ENCODE measurements at regions not wholly inside any gene's neighbourhood (a gene's known extent, or its start where the extent isn't known, plus 50 kb on each side); places are given as distances from the start of the nearest gene placed in this dataset.

DNA sequence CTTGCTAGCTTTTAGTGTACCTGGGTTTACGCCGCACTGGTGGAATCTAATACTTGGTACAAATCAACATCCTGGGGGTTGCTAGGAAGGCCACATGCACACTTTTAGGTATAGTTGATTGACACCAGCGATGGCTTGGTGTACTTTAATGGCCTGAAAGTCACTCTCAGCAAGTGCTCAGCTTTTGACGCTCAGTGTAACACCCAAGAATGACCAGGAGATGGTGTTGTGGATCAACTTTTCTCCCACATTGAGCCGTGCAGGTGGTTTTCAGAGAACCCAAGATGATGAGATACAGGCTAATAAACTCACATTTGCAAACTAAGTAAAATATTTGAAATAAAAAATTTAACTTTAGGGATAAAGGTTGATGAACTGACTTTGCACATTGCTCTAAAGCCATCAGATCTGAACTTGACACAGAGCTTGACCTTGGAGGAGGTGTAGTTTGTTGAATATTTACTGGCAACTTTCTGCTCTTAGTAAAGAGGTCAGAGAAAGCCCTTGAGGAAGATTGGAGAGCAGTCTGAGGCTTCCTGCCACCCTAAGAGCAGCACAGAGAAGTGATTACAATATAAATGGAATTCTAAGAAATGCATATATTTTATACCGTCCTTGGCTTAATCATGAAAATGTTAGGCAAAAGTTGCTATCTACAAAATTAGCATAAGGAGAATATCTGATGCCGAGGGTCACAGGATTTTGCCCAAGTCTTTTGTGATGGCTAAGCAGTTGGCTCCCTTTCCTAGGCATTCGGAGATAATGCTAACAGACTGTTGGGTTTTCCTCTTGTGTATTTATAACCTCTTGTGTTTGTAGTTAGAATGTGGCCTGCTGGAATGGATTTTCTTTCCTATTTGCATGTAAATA lies 143.4 kb upstream of the RASGRP1 start:
- peak; percentile 75 for FAIRE-seq
- TF ChIP-seq, protein P1, sequence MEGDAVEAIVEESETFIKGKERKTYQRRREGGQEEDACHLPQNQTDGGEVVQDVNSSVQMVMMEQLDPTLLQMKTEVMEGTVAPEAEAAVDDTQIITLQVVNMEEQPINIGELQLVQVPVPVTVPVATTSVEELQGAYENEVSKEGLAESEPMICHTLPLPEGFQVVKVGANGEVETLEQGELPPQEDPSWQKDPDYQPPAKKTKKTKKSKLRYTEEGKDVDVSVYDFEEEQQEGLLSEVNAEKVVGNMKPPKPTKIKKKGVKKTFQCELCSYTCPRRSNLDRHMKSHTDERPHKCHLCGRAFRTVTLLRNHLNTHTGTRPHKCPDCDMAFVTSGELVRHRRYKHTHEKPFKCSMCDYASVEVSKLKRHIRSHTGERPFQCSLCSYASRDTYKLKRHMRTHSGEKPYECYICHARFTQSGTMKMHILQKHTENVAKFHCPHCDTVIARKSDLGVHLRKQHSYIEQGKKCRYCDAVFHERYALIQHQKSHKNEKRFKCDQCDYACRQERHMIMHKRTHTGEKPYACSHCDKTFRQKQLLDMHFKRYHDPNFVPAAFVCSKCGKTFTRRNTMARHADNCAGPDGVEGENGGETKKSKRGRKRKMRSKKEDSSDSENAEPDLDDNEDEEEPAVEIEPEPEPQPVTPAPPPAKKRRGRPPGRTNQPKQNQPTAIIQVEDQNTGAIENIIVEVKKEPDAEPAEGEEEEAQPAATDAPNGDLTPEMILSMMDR (IDR thresholded peaks at IDR 0.05; ENCODE audit: insufficient read depth, missing control alignments), result peak; percentile 79
- DNase-seq (ENCODE audit: insufficient read length, low spot score), result no peak

DNA sequence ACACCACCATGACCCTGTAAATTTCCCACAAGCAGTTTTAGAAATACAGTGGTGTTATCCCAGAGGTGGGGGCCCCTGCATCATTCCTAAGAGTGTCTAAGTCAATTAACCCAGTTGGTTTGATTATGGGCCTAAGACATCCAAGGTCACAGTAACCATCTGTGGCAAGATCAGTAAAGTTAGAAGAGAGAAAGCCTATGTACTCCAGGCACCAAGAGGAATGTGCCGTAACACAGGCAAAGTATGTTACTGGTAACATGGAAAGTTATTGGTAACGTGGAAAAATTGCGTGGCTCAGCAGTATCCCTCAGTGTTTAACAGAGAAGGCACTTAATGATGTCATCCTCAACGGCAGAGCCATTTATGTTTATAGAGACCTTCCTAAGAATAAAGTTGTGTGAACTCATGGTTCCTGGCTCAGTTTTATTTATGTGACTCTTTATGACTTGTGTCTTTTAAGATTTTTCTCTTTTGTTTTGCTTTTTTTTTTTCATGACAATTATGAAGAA lies 144.1 kb upstream of the RASGRP1 start:
- DNase-seq (ENCODE audit: insufficient read length, low spot score) (no peak), FAIRE-seq (no peak)
- TF ChIP-seq, protein P1 (IDR thresholded peaks at IDR 0.05; ENCODE audit: insufficient read depth, missing control alignments), result no peak

DNA sequence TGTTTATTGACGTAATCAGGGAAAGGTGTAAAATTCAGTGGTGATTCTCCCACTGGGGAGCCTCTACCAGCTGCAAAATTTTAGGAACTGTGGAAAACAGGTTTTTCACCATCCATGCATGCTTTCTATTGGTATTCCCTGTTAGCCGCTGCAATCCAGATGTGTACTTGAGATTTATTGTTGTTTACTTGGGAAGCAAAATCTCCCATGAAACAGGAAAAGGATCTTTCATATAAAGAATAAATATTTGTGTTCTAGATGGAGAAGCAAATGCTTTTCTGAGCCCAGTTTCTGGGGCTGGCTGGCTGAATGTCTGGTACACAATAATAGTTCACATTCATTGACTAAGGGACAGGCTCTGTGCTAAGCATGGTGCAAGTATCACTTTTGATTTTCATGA lies 144.6 kb upstream of the RASGRP1 start:
- FAIRE-seq, result no peak
- no peak for DNase-seq (ENCODE audit: insufficient read length, low spot score)
- TF ChIP-seq, protein P1 (IDR thresholded peaks at IDR 0.05; ENCODE audit: insufficient read depth, missing control alignments), result no peak

DNA sequence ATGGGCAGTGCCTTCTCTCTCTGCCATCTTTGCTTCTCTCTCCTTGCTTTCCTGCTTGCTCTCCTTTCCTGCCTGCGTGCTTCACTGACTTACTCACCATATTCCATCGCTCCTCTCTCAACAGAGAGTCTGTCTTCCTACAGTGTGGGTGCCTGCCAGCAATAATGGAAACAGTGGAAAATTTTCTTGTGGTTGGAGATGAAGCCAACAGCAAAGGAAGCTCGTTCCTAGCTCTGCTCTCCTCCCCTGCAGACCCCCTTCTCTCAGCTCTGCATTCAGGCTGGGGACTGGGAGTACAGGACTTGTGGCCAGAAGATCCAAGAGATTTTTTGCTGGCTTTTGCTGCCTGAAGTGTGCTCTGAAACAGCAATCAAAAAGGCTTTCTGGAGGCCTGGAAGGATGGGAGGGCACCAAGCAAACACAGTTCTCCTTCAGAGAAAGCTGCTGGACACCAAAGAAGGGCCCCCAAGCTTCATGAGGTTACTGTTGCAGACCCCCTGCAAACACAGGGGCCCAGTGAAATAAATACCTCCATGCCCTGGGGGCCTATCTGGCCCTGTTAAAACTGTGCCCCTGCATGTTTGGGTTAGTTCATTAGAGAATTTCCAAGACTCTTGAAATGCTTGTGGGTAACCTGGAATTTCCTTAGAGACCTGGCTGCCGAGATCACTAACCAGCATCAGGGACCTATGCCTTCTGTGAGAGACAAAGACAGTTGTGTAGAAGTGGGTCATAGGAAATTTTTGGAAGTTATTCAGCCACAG lies 149.9 kb upstream of the RASGRP1 start:
- TF ChIP-seq, protein P1 (IDR thresholded peaks at IDR 0.05; ENCODE audit: insufficient read depth, missing control alignments), result no peak
- DNase-seq (ENCODE audit: insufficient read length, low spot score) (no peak), FAIRE-seq (no peak)

DNA sequence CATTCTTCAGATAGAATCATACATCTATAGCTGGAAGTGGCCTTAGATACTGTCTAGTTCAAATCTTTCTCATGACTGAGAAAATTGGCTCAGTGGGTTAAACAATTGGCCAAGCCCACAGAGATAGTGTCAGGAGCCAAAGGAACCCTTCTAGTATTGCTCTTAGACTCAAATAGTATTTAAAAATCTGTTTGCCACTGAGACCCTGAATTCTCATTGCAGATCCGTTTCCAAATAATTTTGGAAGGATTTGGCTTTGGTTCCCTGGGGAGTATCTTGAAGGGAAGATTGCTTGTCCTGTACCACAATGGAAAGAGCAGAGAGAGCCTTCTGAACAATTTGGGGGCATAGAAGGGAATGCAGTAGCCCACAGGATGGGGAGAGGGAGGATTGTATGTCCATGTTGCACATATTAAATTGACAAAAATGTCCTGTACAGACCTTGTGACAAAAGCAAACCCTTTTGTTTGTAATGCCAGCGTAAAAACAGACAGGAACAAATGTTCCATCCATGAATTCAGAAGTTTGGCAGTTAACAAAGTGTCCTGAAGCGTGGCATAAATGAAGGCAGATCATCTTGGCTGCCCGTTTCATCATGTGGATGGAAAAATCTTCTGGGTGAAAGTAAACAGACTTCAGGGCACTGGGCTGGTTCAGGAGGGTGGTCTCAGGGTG lies 156.4 kb upstream of the RASGRP1 start:
- FAIRE-seq (no peak), DNase-seq (ENCODE audit: insufficient read length, low spot score) (no peak)
- TF ChIP-seq, protein P1 (IDR thresholded peaks at IDR 0.05; ENCODE audit: insufficient read depth, missing control alignments), result no peak

DNA sequence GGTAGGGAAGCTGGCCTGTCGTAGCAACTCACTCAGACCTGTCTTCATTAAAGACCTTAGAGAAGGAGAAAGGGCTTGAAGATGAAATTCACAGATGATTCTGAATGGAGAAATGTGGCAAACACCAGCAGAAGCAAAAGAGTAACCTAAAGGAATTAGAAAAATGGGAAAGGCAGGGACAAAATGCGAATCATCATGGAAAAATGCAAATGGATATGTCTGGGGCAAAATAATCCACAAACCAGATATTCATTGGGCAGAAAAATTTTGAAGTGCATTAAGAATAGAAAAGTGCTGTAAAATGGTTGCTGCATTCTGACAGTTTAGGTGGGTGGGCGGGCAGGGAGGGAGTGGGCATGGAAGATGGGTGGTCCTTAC lies 156.9 kb upstream of the RASGRP1 start:
- DNase-seq (ENCODE audit: insufficient read length, low spot score) (no peak), FAIRE-seq (no peak)
- TF ChIP-seq, protein P1 (IDR thresholded peaks at IDR 0.05; ENCODE audit: insufficient read depth, missing control alignments), result no peak

All from D721Med (cell line).